HEK293T (cell line): ENCODE measurements at regions not wholly inside any gene's neighbourhood (a gene's known extent, or its start where the extent isn't known, plus 50 kb on each side); places are given as distances from the start of the nearest gene placed in this dataset.

Experiments
- CTCF ChIA-PET: fragments of 350-600 bp; formaldehyde crosslinking; extraction: SDS; loops from one replicate; lab custom pipeline; 2021; ENCODE audit warnings: antibody characterized with exemption, inconsistent platforms; lab: Yijun Ruan, JAX
- POLR2A ChIA-PET: fragments of 350-600 bp; formaldehyde crosslinking; extraction: SDS; loops from one replicate; lab custom pipeline; 2020; ENCODE audit warnings: antibody characterized with exemption, inconsistent platforms; lab: Yijun Ruan, JAX
- DNase-seq: peaks from one replicate; pipeline ENCODE4 v3.0.0; 2012; ENCODE audit warnings: mixed read lengths; ENCODE audit errors: extremely low spot score
- ARNT ChIP-seq: fragments of 450-650 bp; IDR thresholded peaks from 2 replicates; pipeline ENCODE4 v1.6.1; 2017; ENCODE audit warnings: mild to moderate bottlenecking
- BHLHE40 ChIP-seq: fragments of 450-650 bp; IDR thresholded peaks from 2 replicates; pipeline ENCODE4 v1.6.1; 2016; ENCODE audit warnings: mild to moderate bottlenecking, moderate library complexity, borderline replicate concordance
- CTBP1 ChIP-seq: fragments of 450-650 bp; IDR thresholded peaks from 2 replicates; pipeline ENCODE4 v1.6.1; 2016; ENCODE audit warnings: borderline replicate concordance
- ELF4 ChIP-seq: fragments of 450-650 bp; IDR thresholded peaks from 2 replicates; pipeline ENCODE4 v1.6.1; 2017; ENCODE audit warnings: antibody characterized with exemption
- FOXA1 ChIP-seq: fragments of 450-650 bp; IDR thresholded peaks from 2 replicates; pipeline ENCODE4 v1.6.1; 2016; ENCODE audit warnings: mild to moderate bottlenecking
- FOXK2 ChIP-seq: fragments of 450-650 bp; IDR thresholded peaks from 2 replicates; pipeline ENCODE4 v1.6.1; 2016; ENCODE audit warnings: mild to moderate bottlenecking
- FOXM1 ChIP-seq: fragments of 450-650 bp; IDR thresholded peaks from 2 replicates; pipeline ENCODE4 v1.6.1; 2017; ENCODE audit warnings: mild to moderate bottlenecking, borderline replicate concordance
- HDGF ChIP-seq: fragments of 450-650 bp; IDR thresholded peaks from 2 replicates; pipeline ENCODE4 v1.6.1; 2017; ENCODE audit warnings: antibody characterized with exemption, borderline replicate concordance
- L3MBTL2 ChIP-seq: fragments of 450-650 bp; conservative IDR thresholded peaks from 2 replicates; pipeline ENCODE4 v1.6.1; 2016; ENCODE audit warnings: mild to moderate bottlenecking
- LEF1 ChIP-seq: fragments of 450-650 bp; IDR thresholded peaks from 2 replicates; pipeline ENCODE4 v1.6.1; 2017; ENCODE audit warnings: mild to moderate bottlenecking, borderline replicate concordance
- NFRKB ChIP-seq: fragments of 450-650 bp; IDR thresholded peaks from 2 replicates; pipeline ENCODE4 v1.6.1; 2016; ENCODE audit warnings: mild to moderate bottlenecking, moderate library complexity
- PKNOX1 ChIP-seq: fragments of 450-650 bp; IDR thresholded peaks from 2 replicates; pipeline ENCODE4 v1.6.1; 2016
- SP1 ChIP-seq: fragments of 450-650 bp; IDR thresholded peaks from 2 replicates; pipeline ENCODE4 v1.6.1; 2017
- SUZ12 ChIP-seq: fragments of 450-650 bp; IDR thresholded peaks from 2 replicates; pipeline ENCODE4 v1.6.1; 2016; ENCODE audit warnings: mild to moderate bottlenecking
- TARDBP ChIP-seq: fragments of 450-650 bp; IDR thresholded peaks from 2 replicates; pipeline ENCODE4 v1.6.1; 2016
- ZNF384 ChIP-seq: fragments of 450-650 bp; IDR thresholded peaks from 2 replicates; pipeline ENCODE4 v1.6.1; 2016

GRCh38 chr4:54924891-54925290 lies 200.5 kb downstream of the KDR start:
- DNase-seq, result no peak
- ChIA-PET CTCF (no interaction called here), POLR2A (no interaction called here)
- TF ChIP-seq HDGF (no peak), CTBP1 (no peak)

GRCh38 chr4:54915276-54915675 lies 210.1 kb downstream of the KDR start:
- TF ChIP-seq FOXA1 (no peak), CTBP1 (no peak), SP1 (no peak), LEF1 (no peak), FOXK2 (no peak), HDGF (no peak), BHLHE40 (no peak), TARDBP (no peak), FOXM1 (no peak), L3MBTL2 (no peak), ARNT (no peak), ZNF384 (no peak), PKNOX1 (no peak), ELF4 (no peak), SUZ12 (no peak), NFRKB (no peak)
- ChIA-PET CTCF (no interaction called here), POLR2A (no interaction called here)
- DNase-seq, result no peak

GRCh38 chr4:54914781-54915180 lies 210.6 kb downstream of the KDR start:
- ChIA-PET POLR2A (no interaction called here), CTCF (no interaction called here)
- no peak for DNase-seq
- TF ChIP-seq ELF4 (no peak), BHLHE40 (no peak), ZNF384 (no peak), FOXK2 (no peak), LEF1 (no peak), SUZ12 (no peak), L3MBTL2 (no peak), CTBP1 (no peak), PKNOX1 (no peak), FOXA1 (no peak), HDGF (no peak), NFRKB (no peak), TARDBP (no peak), FOXM1 (no peak), ARNT (no peak), SP1 (no peak)

- POLR2A ChIA-PET, result no interaction called here
- no peak for DNase-seq
- CTCF ChIA-PET, result interaction anchor here (0.6 kb wide), 1 partner anchor 1084 kb away, joined by 3 read pairs; no protein-coding TSS in a partner anchor
- no peak for TF ChIP-seq SUZ12
- no peak for TF ChIP-seq ARNT
- no peak for TF ChIP-seq PKNOX1
- no peak for TF ChIP-seq L3MBTL2
- no peak for TF ChIP-seq FOXA1
Measured at GRCh38 chr4:54913751-54914526, 211.5 kb downstream of the KDR start.

- ChIA-PET POLR2A (no interaction called here), CTCF (no interaction called here)
- TF ChIP-seq TARDBP, result no peak
- no peak for TF ChIP-seq ARNT
- TF ChIP-seq L3MBTL2, result no peak
- no peak for TF ChIP-seq BHLHE40
- TF ChIP-seq NFRKB, result no peak
- TF ChIP-seq LEF1, result no peak
- TF ChIP-seq CTBP1, result no peak
- no peak for TF ChIP-seq FOXA1
- no peak for TF ChIP-seq ZNF384
- no peak for TF ChIP-seq PKNOX1
- no peak for TF ChIP-seq FOXM1
- TF ChIP-seq FOXK2, result no peak
- TF ChIP-seq ELF4, result no peak
- TF ChIP-seq SUZ12, result no peak
- DNase-seq, result no peak
Measured at GRCh38 chr4:54912155-54912554, 213.2 kb downstream of the KDR start.

- CTCF ChIA-PET, result no interaction called here
- no peak for DNase-seq
- no peak for TF ChIP-seq SP1
- no peak for TF ChIP-seq PKNOX1
- TF ChIP-seq ZNF384, result no peak
- TF ChIP-seq FOXA1, result no peak
- no peak for TF ChIP-seq L3MBTL2
- TF ChIP-seq LEF1, result no peak
- TF ChIP-seq FOXM1, result no peak
- TF ChIP-seq ARNT, result no peak
- TF ChIP-seq HDGF, result no peak
- TF ChIP-seq ELF4, result no peak
- TF ChIP-seq TARDBP, result no peak
- no peak for TF ChIP-seq BHLHE40
- TF ChIP-seq CTBP1, result no peak
- TF ChIP-seq FOXK2, result no peak
- no peak for TF ChIP-seq SUZ12
- TF ChIP-seq NFRKB, result no peak
- POLR2A ChIA-PET, result no interaction called here
Measured at GRCh38 chr4:54909961-54910360, 215.4 kb downstream of the KDR start.
